ENCODE measurements at regions not wholly inside any gene's neighbourhood (a gene's known extent, or its start where the extent isn't known, plus 50 kb on each side); places are given as distances from the start of the nearest gene placed in this dataset.

DNA sequence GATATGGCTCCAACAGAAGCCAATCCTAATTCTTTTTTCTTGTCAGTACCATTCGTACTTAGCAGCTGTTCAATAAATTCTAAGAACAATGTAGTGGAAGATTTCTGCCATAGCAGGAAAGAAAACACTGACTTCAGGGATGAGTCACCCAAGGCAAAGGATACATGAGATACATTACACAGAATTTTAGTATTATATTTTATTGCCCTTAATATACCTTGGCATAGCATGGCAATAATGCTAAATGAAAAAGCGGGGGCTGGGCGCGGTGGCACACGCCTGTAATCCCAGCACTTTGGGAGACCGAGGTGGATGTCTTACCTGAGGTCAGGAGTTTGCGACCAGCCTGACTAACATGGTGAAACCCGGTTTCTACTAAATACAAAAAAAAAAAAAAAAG is 619.1 kb upstream of the DAB2 start:
- TF ChIP-seq, protein P1, sequence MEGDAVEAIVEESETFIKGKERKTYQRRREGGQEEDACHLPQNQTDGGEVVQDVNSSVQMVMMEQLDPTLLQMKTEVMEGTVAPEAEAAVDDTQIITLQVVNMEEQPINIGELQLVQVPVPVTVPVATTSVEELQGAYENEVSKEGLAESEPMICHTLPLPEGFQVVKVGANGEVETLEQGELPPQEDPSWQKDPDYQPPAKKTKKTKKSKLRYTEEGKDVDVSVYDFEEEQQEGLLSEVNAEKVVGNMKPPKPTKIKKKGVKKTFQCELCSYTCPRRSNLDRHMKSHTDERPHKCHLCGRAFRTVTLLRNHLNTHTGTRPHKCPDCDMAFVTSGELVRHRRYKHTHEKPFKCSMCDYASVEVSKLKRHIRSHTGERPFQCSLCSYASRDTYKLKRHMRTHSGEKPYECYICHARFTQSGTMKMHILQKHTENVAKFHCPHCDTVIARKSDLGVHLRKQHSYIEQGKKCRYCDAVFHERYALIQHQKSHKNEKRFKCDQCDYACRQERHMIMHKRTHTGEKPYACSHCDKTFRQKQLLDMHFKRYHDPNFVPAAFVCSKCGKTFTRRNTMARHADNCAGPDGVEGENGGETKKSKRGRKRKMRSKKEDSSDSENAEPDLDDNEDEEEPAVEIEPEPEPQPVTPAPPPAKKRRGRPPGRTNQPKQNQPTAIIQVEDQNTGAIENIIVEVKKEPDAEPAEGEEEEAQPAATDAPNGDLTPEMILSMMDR (IDR thresholded peaks at IDR 0.05; ENCODE audit: insufficient read depth, low read length): no peak
- no peak overlapping the region for H3K4me3 ChIP-seq (ENCODE audit: low read depth, low read length)
- DNase-seq (ENCODE audit: low read depth): no peak

DNA sequence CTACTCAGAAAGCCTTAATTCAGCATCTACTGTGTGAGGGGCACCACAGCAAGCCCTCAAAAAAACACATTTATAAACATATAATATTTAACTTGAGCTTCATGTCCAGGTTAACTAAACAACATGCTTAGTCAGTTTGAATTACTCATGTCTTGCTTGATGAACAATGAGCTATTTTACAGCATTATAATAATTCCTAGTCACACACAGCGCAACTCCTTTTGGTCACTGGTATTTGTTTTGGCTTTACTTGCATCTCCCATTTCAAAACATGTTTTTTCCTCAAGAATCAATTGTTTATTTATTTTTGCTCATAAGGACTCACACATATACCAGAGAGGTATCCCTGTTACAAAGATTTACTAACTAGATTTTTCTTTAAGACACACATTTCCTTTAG is 616.7 kb upstream of the DAB2 start:
- TF ChIP-seq, protein P1 (IDR thresholded peaks at IDR 0.05; ENCODE audit: insufficient read depth, low read length): no peak
- H3K4me3 ChIP-seq (ENCODE audit: low read depth, low read length): no peak overlapping the region
- DNase-seq (ENCODE audit: low read depth): no peak

DNA sequence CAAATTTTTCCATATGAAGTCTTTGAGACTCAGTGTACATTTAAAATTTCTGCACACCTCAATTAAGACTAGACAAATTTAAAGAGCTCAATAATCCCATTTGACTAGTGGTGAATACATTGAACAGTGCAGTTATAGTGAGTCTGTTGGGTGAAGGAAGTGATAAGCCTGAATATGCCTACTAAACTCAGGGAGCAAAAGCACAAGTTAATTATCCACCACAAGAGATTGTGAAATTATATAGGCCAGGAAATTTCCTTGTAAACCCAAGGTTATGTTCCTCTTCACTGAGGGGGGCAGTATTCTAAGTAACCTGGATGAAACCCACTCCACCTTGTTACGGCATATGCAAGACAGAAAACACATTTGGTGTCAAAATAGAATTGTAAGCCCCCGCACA is 612.9 kb upstream of the DAB2 start:
- H3K4me3 ChIP-seq (ENCODE audit: low read depth, low read length): no peak overlapping the region
- TF ChIP-seq, protein P1 (IDR thresholded peaks at IDR 0.05; ENCODE audit: insufficient read depth, low read length): no peak
- DNase-seq (ENCODE audit: low read depth): no peak

DNA sequence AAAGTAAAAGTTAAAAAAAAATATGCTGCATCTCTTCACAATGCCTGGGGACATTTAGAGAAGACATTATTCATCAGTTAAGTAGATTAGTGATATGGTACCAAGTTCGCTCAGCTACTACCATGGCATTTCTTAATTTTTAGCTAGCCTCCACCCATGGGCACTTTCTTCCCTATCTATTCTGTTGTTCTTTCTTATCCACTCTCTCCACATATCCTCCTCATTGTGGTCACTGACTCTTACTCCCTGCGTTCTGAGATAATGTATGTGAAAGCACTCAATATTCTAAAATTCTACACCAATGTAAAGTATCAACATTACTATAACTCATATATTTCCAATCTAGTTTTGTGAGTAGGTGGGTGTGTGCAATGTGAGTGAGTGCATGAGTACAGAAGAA is 609.7 kb upstream of the DAB2 start:
- no peak overlapping the region for H3K4me3 ChIP-seq (ENCODE audit: low read depth, low read length)
- no peak for DNase-seq (ENCODE audit: low read depth)
- TF ChIP-seq, protein P1 (IDR thresholded peaks at IDR 0.05; ENCODE audit: insufficient read depth, low read length): no peak

DNA sequence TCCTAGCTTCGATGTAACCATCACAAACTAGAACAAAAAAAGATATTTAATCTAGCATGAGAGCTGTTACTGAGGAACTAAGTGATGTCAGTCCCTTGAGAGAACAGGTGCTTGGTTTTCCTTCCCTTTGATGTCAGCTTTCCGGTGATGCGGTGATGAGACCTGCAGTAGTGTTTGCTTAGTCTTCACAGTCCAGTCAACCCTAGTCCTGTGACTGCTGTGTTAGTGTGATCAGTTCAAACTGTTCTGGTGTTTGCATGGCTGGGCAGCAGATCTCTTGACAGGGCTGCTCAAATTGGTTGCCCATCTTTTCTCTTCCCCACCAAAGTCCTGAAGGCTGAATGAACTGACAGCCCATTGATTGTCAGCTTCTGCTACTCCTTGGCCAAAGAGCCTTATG is 608.6 kb upstream of the DAB2 start:
- H3K4me3 ChIP-seq (ENCODE audit: low read depth, low read length): no peak overlapping the region
- TF ChIP-seq, protein P1 (IDR thresholded peaks at IDR 0.05; ENCODE audit: insufficient read depth, low read length): no peak
- no peak for DNase-seq (ENCODE audit: low read depth)

DNA sequence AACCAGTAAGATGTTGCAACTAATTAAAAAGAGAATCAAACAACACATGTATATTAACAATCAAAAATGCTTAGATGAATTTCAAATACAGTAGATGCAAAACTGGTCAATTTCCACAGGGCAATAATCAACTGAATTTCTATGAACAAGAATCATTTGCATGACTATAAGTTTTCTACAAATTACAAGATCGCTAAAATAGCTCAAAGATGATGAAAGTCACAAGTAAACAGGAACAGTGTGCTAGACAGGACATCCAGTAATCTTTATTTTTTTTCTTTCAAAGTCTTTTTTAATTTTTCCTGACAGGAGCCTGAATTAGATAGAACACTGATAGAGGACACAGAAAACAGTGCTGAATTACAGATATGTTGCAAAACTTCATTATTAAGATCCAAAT is 608.2 kb upstream of the DAB2 start:
- TF ChIP-seq, protein P1 (IDR thresholded peaks at IDR 0.05; ENCODE audit: insufficient read depth, low read length): no peak
- H3K4me3 ChIP-seq (ENCODE audit: low read depth, low read length): no peak overlapping the region
- DNase-seq (ENCODE audit: low read depth): no peak

DNA sequence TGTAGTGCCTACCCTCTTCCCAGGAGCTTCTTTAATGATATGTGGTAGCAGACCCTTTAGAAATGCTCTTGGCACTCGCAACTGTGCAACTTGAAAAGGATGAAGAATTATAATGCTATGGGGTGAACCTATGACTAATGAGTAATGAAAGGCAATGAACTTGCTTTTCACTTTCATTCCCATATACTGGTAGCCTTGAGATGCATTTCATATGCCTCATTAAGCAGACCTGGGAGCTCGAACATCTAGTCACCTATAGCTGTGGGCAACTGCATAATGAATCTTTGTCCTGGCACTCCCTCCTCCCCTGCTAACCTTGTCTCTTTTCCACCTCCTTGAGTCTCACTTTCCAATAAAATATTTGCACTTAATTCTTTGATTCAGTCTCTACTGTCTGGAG is 605.9 kb upstream of the DAB2 start:
- no peak overlapping the region for H3K4me3 ChIP-seq (ENCODE audit: low read depth, low read length)
- DNase-seq (ENCODE audit: low read depth): no peak
- TF ChIP-seq, protein P1 (IDR thresholded peaks at IDR 0.05; ENCODE audit: insufficient read depth, low read length): no peak

All from fibroblast of the aortic adventitia (primary cell).